HG03520 (cell line): ENCODE measurements at regions not wholly inside any gene's neighbourhood (a gene's known extent, or its start where the extent isn't known, plus 50 kb on each side); places are given as distances from the start of the nearest gene placed in this dataset.

Experiments
- ATAC-seq: cut with Tn5 transposase; IDR thresholded peaks from one replicate; pipeline ENCODE4 v1.9.1; 2021; ENCODE audit warnings: mild to moderate bottlenecking, moderate library complexity; ENCODE audit not compliant: unreplicated experiment

- ATAC-seq = no peak
These were observed 340.0 kb downstream of the C12orf50 start for GRCh38 chr12:87689196-87689595.

GRCh38 chr12:87687362-87687761 is 341.8 kb downstream of the C12orf50 start:
- ATAC-seq = no peak

- ATAC-seq = no peak
These were observed 343.5 kb downstream of the C12orf50 start for GRCh38 chr12:87685696-87686095.

GRCh38 chr12:87679251-87679650 is 349.9 kb downstream of the C12orf50 start:
- ATAC-seq = no peak

GRCh38 chr12:87678453-87678852 is 350.7 kb downstream of the C12orf50 start:
- ATAC-seq = no peak

- no peak for ATAC-seq
These were observed 352.5 kb downstream of the C12orf50 start for GRCh38 chr12:87676731-87677130.

- no peak for ATAC-seq
These were observed 357.4 kb downstream of the C12orf50 start for GRCh38 chr12:87671757-87672156.

- ATAC-seq = no peak
These were observed 358.8 kb downstream of the C12orf50 start for GRCh38 chr12:87670448-87670847.

- no peak for ATAC-seq
These were observed 361.8 kb downstream of the C12orf50 start for GRCh38 chr12:87667378-87667777.

- ATAC-seq = peak; percentile 88
These were observed 367.3 kb downstream of the C12orf50 start for GRCh38 chr12:87661786-87662377.

GRCh38 chr12:87660987-87661774 is 368.0 kb downstream of the C12orf50 start:
- no peak for ATAC-seq

- ATAC-seq = no peak
These were observed 368.9 kb downstream of the C12orf50 start for GRCh38 chr12:87660291-87660690.

- ATAC-seq = no peak
These were observed 372.9 kb downstream of the C12orf50 start for GRCh38 chr12:87656311-87656710.

GRCh38 chr12:87651670-87652425 is 377.4 kb downstream of the C12orf50 start:
- no peak for ATAC-seq

GRCh38 chr12:87642245-87642644 is 387.0 kb downstream of the C12orf50 start:
- ATAC-seq = no peak

GRCh38 chr12:87618199-87618598 is 411.0 kb downstream of the C12orf50 start:
- no peak for ATAC-seq

GRCh38 chr12:87612996-87613395 is 416.2 kb downstream of the C12orf50 start:
- no peak for ATAC-seq

GRCh38 chr12:87608321-87608720 is 420.9 kb downstream of the C12orf50 start:
- no peak for ATAC-seq

GRCh38 chr12:87603727-87604126 is 425.5 kb downstream of the C12orf50 start:
- ATAC-seq = no peak

GRCh38 chr12:87599459-87599858 is 429.7 kb downstream of the C12orf50 start:
- no peak for ATAC-seq

- no peak for ATAC-seq
These were observed 432.1 kb downstream of the C12orf50 start for GRCh38 chr12:87597114-87597513.

- no peak for ATAC-seq
These were observed 432.6 kb downstream of the C12orf50 start for GRCh38 chr12:87596636-87597035.
